Stimulated activated CD8-positive, alpha-beta memory T cell treated with anti-CD3 and anti-CD28 coated beads, Interleukin-15, amount 100 ng/mL, for 4 hours (primary cell): ENCODE measurements at regions not wholly inside any gene's neighbourhood (a gene's known extent, or its start where the extent isn't known, plus 50 kb on each side); places are given as distances from the start of the nearest gene placed in this dataset.
"Not testable (repeated sequence)": the region's sequence is repeated elsewhere in the genome, so short reads cannot be mapped to it uniquely, and the experiment has no call there.

Source experiments
- DNase-seq, 2 donors: peaks; one replicate each; pipeline ENCODE4 v3.0.0-alpha.2; 2020; ENCODE audit warnings: low read depth in 2 of 2

DNA sequence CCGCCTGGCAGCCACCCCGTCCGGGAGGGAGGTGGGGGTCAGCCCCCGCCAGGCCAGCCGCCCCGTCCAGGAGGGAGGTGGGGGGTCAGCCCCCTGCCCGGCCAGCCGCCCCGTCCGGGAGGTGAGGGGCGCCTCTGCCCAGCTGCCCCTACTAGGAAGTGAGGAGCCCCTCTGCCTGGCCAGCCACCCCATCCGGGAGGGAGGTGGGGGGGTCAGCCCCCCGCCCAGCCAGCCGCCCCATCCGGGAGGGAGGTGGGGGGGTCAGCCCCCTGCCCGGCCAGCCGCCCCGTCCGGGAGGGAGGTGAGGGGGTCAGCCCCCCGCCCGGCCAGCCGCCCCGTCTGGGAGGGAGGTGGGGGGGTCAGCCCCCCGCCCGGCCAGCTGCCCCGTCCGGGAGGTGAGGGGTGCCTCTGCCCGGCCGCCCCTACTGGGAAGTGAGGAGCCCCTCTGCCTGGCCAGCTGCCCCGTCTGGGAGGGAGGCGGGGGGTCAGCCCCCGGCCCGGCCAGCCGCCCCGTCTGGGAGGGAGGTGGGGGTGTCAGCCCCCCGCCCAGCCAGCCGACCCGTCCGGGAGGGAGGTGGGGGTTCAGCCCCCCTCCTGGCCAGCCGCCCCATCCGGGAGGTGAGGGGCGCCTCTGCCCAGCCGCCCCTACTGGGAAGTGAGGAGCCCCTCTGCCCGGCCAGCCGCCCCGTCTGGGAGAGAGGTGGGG is 476.6 kb downstream of the MID1IP1 start:
- not testable (repeated sequence) for DNase-seq

DNA sequence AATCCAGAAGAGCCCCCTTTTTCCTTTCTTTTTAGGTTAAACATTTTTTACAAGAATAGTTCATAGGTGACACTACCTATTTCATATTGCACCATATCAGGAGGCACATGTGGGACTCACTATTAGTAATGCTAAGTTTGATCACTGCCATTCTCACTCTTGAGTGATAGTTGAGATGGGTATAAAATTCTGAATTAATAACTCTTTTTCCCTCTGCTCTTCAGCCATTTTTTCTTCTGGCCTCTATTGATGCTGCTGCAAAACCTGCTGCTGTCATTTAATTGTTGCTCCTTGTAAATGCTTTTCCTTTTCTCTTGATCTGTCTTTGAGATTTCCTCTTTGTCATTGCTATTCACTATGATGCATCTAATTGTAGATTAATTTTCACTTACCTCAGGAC is 482.0 kb downstream of the MID1IP1 start:
- DNase-seq, result no peak

DNA sequence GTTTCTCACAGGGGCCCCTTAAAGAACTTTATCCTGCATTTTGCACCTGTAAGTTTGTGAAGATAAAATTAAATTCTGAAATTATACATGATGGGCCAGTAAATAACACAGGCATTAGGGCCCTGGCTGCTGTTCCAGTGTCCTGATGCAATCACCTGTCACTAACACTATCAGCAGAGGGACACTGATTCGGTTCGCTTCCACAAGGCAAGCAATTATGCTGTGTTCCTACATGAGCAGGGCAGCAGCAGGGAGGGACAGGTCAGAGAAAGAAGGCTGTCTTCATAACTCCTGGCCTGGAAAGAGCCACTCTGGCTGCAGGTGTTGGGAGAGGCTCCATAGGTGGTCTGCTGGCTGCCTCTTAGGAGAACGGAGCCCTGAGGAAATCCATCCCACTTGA is 487.3 kb downstream of the MID1IP1 start:
- DNase-seq, result no peak

DNA sequence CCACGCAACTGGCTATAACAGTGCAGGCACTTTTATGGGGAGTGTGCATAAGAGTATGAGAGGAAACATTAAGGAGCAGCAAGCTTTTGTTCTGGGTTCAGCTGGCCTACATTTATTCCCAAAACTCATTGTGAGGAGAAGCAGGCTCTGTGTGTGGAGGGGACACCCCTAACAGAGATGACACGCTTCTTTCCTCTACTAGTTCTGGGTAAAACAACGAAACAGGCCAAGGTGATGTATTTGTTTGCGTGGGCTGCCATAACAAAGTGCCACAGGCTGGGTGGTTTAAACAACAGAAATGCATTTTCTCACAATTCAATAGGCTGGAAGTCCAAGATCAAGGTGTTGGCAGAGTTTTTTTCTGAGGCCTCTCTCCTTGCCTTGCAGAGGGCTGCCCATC is 488.6 kb downstream of the MID1IP1 start:
- no peak for DNase-seq

DNA sequence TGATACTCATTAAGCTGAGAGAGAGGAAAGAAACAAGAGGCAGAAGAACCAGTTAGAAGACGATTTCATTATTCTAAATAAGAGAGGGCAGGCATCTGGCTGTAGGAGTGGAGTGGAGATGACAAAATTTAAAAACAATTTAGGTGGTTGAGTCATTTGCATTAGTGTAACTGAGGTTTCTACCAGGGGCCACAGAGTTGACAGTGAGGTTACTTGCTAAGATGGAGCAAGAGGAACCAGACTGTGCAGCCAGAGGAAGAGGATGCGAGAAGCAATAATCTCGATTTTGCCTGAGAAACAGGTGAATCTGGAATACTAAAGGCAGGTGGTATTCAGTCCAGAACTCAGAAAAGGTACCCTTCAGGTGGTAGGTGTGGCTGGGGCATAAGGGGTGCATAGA is 491.9 kb downstream of the MID1IP1 start:
- DNase-seq, result no peak

DNA sequence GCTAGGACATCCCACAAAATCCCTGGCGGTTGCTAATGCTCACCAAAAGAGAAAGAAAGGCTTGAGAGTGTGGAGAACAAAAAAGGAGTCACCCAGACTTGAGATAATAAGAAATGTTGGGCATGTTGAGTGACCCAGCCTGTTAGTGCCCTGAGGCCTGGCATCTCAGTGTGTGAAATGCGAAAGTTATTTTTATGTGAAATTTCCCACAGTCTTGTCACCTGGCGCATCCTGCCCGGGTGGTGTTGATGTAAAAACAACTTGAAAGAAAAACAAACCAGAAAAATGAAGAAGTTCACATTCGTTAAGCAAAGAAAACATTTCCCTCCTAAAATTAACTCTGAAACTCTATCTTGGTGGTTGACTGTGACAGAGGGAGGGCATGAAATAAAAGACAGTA is 495.2 kb downstream of the MID1IP1 start:
- DNase-seq, result no peak

DNA sequence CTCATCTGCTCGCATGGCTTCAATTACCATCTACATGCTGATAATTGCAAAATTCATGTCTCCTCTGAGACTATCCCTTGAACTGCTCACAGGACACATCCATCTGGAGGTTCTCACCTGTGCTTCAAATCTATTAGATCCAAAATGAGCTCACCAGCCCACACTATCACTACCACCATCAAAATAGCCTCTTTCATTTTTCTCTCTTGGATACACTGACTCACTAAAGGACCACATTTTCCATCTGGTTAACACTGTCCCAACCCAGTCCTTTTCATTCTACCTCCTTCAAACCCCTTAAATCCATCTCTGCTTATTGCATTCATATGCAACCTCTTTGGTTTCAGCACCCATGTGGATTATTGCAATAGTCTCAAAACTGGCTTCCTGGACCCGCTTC is 497.6 kb downstream of the MID1IP1 start:
- no peak for DNase-seq

DNA sequence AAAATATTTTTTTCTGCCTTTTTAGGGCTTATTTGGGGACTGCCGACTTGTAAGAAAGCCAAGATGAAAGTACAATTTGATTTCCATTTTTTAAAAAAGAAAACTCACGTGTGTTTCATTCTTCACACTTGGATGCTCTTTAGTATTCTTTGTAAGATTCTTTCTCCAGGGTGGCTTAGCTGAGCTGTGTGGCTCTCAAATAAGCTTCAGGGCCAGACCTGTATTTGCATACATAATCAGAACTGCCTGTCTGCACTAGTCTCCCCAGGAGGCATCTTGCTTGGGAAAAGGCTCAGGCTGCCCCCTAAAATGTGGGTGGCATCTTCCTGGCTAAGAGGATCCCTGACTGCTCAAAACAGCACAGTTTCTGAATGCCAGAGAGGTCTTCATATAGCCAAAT is 498.4 kb downstream of the MID1IP1 start:
- no peak for DNase-seq

DNA sequence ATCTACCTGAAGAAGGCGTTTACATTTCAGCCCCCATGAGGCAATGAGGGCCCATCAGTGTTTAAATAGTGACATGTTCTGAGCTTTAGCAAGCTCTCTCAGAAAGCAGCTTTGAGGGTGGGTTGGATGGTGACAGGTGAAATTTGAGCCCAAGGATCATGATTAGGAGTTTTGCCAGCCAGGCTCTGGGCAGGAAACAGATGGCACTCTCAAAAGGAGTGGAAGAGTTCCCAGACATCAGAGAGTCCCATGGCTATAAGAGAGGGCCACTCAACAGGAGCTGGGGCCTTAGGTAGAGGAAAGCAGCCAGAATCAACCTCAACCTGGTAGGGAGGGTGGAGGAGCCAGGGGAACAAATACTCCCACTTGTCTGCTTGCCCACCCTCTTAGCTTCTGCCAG is 499.8 kb downstream of the MID1IP1 start:
- DNase-seq, result no peak

DNA sequence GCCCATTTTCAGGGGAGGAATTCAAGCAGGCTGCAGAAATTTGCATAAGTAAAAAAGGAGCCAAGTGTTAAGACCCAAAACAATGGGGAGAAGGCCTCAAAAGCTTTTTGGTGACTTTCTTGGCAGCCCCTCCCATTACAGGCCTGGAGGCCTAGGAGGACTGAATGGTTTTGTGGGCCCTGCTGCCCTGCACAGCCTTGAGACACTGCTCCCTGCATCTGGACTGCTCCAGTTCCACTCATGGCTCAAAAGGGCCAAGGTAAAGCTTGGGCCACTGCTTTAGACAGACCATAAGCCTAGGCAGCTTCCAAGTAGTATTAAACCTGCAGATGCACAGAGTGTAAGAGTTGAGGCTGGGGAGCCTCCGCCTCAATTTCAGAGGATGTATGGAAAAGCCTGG is 501.6 kb downstream of the MID1IP1 start:
- DNase-seq, result no peak

DNA sequence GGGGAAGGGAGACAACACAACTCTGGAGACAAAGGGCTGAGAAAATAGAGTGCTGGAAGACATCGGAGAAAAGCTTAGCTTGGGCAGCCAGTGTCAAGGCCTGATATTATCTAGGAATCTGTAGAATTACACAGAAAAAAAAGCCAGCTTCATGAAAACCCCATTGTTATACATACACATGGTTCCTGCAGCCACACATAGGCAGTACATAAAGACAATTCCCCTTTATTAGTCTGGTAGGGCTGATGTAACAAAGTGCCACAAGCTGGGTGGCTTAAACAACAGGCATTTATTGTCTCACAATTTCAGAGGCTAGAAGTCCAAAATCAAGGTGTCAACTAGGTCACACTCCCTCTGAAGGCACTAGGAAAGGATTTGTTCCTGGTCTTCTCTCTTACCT is 503.5 kb downstream of the MID1IP1 start:
- DNase-seq, result no peak

DNA sequence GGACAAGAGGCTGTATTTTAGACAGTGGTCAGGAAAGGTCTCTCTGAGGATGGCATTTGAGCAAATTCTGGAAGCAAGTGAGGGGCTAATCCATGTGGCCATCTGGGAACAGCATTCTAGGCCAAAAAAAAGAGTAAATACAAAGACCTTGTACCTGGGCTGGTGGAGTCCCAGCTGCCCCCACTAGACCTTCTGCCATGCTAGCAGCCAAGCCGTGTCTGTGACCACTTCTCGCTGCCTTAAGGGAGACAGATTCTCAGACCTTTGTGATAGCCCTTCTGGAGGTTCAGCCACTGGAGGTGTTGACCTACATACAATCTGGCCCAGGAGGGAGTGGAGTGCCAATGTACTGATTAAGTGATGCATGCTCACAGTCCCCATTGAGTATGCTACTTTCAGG is 506.2 kb downstream of the MID1IP1 start:
- no peak for DNase-seq

DNA sequence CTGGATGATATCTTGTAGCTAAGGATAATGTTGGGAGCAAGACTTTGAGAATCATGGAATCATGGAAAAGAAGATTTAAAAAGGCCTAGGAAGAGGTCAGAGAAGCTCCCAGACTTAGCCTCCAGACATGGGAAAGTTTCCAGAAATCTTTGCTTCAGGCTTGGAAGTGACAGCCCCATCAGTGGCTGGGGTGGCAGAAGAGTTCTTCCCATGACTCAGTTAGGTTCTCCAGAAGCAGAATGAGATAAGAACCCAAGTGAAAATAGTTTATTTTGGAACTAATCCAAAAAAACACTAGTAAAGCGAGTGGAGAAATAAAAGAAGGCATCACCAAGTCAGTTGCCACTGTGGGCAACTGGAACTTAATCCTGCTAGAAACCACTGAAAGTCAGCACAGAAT is 506.9 kb downstream of the MID1IP1 start:
- no peak for DNase-seq

DNA sequence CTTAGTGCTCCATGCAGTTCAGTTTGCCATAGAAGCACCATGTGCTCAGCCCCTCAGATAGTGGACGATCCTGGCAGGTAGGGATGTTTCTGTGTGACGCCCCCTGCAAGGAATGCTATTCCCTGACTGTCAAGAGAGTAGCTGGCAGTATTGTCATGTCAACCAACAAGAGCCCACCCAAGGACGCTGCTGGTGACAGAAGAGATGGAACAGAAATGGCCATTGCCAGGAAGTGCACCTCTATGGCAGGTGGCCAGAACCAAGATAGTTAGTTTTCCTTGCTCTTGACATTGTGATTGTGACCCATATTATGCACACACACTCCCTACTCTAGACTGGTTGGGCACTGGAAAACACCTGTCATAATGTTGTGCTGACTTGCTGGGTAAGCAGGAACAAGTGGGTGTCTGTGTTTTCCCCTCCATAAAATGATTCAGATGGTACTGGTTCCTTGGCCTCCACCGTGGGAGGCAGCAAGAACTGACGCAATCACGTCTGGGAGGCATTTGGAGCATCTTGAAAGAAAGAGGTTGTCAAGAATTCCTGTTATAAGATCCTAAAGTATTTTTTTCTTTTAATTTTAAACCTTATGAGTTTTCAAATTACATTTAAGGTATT is 507.9 kb downstream of the MID1IP1 start:
- DNase-seq, result peak in 1 of 2 donors; percentile 55

DNA sequence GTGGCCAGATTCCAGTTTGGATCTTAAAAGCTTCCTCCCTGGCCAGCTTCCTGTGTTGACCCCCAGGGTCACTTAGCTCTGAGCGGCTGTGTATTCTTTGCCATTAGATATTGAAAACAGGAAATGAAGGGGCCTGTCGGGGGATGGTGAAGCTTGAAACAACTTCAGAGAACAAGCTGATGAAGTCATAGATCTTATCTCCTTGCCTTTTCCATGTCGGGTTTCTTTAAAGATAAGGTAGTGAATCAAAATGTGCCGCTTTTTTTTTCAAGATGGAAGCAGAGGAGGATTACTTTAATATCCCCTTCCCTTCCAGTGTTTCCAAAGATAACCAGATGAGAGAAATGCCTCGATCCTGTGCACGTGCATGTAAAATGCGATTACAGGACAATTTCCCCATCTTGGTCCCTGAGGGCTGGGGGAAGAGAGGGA is 508.5 kb downstream of the MID1IP1 start:
- DNase-seq, result peak in 1 of 2 donors; percentile 32

DNA sequence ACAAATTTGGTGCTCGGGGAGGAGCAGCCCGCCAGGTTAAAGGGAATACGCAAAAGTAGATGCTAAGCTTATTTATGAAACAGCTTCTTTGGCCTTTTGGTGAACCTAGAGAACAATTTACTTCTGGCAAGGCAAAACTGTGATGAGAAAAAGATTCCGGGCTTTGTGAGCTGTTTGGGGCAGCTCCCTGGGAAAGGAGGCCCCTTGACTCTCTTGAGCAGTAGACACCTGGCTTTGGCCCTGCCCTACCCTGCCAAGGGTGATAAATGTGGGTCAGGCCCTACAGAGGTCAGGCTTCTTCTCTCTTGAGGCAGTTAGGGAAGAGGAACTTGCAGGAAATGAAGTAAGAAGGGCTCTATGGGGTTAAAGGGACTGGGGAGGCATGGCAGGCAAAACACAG is 509.6 kb downstream of the MID1IP1 start:
- no peak for DNase-seq

DNA sequence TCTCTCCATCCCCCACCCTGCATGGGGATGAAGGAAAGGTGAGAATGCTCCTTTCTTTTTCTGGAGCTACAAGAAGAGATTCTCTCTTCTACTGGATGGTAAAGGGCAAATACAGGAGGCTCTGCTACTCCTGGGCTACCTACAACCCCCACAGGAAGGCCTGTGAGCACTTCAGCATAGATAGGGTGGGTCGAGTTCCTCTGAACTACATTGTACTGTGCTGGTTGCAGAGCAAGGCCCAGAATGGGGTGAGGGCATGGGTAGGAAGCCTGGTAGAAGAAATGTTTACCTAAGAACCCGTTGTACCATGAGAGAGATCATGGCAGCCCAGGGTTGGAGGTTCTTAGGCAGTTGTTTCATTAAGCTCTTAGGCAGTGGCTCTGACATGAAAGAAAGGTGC is 510.4 kb downstream of the MID1IP1 start:
- no peak for DNase-seq

DNA sequence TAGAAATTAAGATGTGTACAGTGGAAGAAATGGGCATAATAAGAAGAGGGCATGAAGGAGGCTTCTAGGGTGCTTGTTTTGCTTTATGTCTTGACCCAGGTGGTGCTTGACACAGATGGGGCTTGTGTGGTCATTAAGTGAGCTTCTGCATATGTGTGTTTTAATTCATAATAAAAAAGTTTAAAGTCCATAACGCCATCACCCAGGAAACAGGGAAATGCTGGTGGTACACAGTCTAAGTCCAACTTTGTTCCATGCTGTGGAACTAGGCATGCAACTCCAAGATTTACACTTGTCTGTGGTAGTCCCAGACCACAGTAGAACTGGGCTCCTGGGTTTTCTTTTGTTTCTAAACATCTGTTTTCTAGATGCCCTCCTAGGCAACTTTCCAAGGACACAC is 511.9 kb downstream of the MID1IP1 start:
- no peak for DNase-seq

DNA sequence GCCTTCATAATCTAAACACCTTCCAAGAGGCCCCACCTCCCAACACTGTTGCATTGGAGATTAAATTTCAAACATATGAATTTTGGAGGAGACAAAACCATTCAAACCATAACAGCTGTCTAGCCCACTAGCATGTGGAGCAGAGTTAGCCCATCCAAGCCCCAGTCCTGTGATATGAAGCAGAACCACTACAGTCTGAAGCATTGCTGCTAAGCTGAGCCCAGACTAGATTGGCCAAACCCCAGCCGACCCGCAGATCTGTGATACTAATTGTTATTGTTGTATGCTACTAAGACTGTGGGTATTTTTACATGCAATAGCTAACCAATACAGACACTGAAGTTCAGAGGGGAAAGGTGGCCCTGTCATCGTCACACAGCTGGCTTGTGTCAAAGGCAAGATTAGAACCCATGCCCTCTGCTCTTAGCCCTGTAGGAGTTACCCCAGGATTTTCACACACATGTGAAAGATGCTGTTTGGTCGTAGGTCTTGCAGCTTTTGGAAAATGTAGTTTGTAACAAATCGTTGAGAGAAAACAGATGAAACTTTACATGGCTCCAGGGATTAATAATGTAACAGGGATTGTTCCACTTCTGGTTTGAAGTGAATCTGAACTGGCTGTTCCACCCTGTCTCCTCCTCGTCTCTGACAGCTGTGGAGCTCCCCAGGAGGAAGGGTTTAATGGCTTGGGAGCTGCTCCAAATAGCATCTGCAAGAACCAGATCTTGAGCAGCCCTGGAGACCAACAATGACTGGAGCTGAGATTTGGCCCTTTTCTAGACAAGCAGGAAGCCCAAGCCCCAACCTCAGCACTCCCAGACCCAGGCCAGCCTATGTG is 517.5 kb downstream of the MID1IP1 start:
- DNase-seq, result no peak

DNA sequence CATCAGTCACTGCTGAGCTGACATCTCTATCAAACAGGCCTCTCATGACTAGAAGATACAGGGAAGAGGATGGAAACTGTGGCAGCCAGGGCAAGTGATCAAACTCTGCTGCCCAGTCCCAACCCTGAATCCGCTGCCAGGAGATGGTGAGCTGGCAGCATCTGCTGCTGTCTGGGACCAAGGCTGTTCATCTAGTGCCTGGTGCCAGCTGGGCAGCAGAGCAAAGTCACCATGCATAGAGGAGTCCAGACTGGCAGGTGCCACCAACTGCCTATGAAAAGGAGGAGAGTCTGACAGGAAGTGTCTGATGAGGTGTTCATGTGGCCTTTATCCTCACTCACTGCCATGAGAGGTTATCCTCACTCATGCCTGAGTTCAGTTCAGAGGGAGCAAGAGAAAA is 518.9 kb downstream of the MID1IP1 start:
- no peak for DNase-seq

DNA sequence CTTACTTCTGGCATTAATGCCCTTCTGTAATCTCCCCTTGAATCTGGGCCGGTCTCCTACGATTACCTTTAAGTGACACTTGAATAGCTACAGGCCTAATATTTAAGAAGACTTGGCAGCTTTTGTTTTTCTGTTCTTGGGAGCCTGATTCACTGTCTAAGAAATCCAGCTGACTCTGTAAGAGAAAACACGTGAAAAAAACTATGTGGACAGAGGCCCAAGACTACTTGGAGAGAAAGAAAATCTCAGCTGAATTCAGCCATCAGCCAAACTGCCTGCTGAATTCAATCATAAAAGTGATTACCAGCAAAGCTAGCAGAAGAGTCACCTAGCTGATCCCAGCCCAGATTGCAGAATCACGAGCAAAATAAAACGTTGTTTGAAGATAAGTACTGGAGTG is 521.2 kb downstream of the MID1IP1 start:
- no peak for DNase-seq

DNA sequence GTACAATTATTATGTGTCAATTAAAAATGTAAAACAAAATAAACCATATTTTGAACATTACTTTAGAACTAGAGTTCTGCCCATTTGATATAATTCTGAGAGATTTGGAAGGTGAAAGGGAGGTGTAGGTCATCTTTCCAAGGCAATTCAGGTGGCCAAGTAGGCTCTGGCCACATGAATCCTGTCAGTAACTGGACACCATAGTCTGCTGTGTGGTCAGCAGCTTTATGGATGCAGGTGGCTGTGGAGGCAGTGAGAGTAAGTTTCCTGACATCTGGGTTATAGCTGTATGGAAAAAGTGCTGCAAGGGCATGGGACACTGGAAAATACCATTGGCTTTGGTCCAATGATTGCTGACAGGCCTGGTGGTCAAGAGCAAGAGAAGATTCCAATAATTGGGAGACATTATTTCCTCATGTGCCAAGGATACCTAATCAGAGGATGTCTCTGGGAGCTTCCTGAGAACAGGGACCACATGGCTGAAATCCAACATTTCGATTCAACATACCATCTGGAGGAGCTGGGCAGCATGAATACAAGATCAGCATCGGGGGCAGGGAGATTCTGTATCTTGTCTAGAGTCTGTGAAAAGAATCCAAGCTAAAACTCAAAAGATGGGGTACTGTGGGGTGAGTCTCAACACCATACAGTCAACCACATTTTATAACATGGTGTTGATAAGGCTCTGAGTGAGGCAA is 523.1 kb downstream of the MID1IP1 start:
- no peak for DNase-seq
